LNCAP (cell line): ENCODE measurements at regions not wholly inside any gene's neighbourhood (a gene's known extent, or its start where the extent isn't known, plus 50 kb on each side); places are given as distances from the start of the nearest gene placed in this dataset.

Experiments
- TF ChIP-seq, protein P1 (sequence below): fragments of 450-650 bp; IDR thresholded peaks from 2 replicates; pipeline ENCODE4 v1.5.1; 2017; ENCODE audit warnings: mild to moderate bottlenecking

DNA sequence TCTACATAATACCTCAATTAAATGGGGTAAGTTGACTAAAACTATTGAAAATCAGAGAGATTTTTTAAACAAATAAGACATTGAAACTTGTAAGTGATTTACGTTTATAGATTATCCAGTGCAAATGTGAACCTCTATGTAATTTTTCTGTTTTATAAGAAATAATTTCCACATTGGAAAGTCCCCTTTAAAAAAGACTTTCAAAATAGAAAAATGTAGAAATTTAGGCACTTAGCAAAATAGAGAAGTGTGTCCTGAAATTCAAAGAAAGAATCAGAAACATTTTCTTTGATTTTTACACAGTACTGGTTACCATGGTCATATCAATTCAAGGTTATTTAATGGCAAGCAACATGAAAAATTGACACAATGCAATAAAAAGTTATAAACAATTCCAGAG, 290.9 kb upstream of the GPR149 start:
- TF ChIP-seq, protein P1, sequence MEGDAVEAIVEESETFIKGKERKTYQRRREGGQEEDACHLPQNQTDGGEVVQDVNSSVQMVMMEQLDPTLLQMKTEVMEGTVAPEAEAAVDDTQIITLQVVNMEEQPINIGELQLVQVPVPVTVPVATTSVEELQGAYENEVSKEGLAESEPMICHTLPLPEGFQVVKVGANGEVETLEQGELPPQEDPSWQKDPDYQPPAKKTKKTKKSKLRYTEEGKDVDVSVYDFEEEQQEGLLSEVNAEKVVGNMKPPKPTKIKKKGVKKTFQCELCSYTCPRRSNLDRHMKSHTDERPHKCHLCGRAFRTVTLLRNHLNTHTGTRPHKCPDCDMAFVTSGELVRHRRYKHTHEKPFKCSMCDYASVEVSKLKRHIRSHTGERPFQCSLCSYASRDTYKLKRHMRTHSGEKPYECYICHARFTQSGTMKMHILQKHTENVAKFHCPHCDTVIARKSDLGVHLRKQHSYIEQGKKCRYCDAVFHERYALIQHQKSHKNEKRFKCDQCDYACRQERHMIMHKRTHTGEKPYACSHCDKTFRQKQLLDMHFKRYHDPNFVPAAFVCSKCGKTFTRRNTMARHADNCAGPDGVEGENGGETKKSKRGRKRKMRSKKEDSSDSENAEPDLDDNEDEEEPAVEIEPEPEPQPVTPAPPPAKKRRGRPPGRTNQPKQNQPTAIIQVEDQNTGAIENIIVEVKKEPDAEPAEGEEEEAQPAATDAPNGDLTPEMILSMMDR: no peak

DNA sequence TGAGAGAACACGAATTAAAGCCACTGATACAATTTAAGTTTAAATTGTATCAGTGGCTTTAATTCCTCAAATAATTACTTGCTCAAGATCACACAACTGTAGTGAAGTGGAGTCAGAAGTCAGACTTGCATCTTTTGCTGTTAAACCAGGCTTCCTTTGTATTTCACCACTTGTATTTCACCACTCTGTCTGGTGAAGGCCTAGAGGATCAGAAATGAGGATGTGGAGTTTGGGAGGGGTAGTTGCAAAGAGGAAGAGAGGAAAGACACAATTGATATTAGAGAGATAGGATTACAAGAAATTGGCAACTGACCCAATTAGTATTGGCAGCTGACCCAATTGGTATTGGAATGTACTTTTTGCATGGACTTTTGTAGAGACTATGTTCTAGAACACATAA, 288.1 kb upstream of the GPR149 start:
- TF ChIP-seq, protein P1: no peak

DNA sequence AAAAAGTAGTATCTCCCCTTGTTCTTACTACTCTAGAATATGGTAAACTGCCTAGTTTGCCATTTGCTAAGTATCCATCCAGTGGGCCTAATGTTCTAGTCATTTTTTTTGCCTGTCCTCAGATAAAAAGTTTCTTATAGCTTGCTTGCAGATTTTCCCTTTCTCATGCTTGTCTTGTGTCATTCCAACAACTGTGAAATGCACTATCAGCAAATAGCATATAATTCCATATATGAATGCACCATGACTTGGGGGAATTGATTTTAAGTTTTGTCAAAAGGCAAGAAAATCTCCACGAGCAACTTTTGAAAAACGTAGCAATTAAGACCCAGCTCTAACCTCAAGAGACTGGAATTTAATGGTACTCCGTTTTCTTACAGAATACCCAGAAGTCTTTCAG, 286.2 kb upstream of the GPR149 start:
- TF ChIP-seq, protein P1: no peak

DNA sequence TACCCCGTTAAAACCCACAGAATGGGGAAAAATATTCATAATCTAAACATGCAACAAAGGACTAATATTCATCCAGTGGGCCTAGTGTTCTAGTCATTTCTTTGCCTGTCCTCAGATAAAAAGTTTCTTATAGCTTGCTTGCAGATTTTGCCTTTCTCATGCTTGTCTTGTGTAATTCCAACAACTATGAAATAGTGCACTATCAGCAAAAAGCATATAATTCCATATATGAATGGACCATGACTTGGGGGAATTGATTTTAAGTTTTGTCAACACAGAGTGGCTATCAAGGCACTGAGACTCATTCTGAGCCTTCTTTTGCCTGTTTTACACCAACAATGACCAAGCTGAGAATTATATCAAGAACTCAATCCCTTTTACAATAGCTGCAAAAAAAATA, 278.6 kb upstream of the GPR149 start:
- TF ChIP-seq, protein P1: no peak

DNA sequence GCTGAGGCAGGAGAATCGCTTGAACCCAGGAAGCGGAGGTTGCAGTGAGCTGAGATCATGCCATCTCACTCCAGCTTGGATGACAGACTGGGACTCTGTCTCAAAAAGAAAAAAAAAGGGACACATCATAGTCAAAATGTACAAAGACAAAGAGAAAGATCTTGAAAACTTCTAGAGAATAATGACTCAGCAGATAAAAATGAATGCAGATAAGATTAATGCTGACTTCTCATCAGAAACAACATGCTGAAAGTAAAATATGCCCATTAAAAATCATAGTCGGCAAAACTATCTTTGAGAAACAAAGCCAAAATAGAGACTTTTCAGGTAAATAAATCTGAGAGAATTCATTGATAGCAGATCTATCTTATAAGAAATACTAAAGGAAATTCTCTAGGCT, 271.1 kb upstream of the GPR149 start:
- TF ChIP-seq, protein P1: no peak

DNA sequence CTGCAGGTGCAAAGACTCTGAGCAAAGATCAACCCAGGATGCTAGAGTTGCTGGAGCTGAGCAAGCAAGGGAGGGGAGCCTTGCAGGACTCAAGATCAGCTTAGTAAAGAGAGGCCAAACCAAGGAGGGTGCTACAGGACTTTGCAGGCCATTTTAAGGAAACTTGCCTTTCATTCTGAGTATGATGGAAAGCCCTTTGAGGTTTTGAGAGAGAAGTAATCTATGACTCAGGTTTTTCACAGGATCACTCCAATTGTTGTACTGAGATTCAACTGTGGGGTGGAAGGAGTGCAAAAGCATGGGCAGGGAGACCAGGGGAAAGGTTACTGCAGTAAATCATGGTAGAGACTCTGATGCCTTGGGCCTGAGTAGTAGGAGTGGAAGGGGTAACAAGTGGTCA, 260.4 kb upstream of the GPR149 start:
- TF ChIP-seq, protein P1: no peak

DNA sequence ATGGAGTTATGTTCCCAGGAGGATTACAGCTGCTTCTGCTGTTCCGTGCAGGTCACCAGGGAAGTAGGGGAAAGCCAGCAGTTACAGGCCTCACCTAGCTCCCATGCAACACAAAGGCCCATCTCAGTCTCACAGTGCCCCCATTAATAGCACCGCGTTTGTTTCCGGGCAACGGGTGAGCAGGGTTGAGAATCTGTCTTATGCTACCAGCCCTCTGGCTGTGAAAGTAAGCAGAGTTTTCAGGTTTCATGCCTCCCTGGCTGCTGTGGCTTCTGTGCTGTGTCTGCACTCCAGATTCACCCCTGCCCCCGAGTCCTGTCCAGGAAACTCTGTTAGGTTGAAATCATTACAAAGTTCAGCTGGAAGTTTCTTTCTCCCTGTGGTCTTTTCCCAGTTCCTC, 254.4 kb upstream of the GPR149 start:
- TF ChIP-seq, protein P1: no peak

DNA sequence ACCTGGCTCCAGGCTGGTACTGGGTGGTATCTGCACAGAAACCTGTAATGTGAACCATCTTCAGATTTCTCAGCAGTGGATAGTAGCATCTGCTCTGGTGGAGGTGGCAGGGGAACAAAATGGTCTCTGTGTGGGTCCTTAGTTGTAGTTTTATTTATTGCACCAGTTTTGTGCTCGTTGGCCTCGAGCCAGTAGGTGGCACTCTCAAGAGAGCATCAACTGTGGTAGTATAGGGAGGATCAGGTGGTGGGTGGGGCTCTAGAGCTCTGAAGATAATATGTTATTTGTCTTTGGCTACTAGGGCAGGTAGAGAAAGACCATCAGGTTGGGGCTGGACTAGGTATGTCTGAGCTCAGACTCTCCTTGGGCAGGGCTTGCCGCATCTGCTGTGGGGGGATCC, 254.0 kb upstream of the GPR149 start:
- TF ChIP-seq, protein P1: no peak
